Neural crest cell (in vitro differentiated cells): ENCODE measurements at regions not wholly inside any gene's neighbourhood (a gene's known extent, or its start where the extent isn't known, plus 50 kb on each side); places are given as distances from the start of the nearest gene placed in this dataset.

Source experiments
- DNase-seq: peaks from one replicate; pipeline ENCODE4 v3.0.0; 2021; ENCODE audit warnings: low read depth, mixed read lengths, low spot score
- H3K27ac Mint-ChIP-seq: one replicate; pipeline ENCODE4 v1.8.0; 2021; ENCODE audit warnings: mild to moderate bottlenecking, mixed read lengths; ENCODE audit not compliant: unreplicated experiment
- H3K27me3 Mint-ChIP-seq: 2 replicates; pipeline ENCODE4 v1.8.0; 2021; ENCODE audit warnings: low read depth, mild to moderate bottlenecking, mixed read lengths
- H3K36me3 Mint-ChIP-seq: 2 replicates; pipeline ENCODE4 v1.8.0; 2021; ENCODE audit warnings: low read depth, mild to moderate bottlenecking, mixed read lengths
- H3K4me1 Mint-ChIP-seq: 2 replicates; pipeline ENCODE4 v1.8.0; 2021; ENCODE audit warnings: mixed read lengths
- H3K4me3 Mint-ChIP-seq: one replicate; pipeline ENCODE4 v1.8.0; 2021; ENCODE audit warnings: mild to moderate bottlenecking, mixed read lengths
- H3K9me3 Mint-ChIP-seq: 2 replicates; pipeline ENCODE4 v1.8.0; 2021; ENCODE audit warnings: mixed read lengths
- TF ChIP-seq, protein P1 (sequence below): fragments of 200-600 bp; sonication (generic); conservative IDR thresholded peaks from 2 replicates; pipeline ENCODE4 v1.5.0; 2021; ENCODE audit warnings: antibody characterized with exemption, mild to moderate bottlenecking

DNA sequence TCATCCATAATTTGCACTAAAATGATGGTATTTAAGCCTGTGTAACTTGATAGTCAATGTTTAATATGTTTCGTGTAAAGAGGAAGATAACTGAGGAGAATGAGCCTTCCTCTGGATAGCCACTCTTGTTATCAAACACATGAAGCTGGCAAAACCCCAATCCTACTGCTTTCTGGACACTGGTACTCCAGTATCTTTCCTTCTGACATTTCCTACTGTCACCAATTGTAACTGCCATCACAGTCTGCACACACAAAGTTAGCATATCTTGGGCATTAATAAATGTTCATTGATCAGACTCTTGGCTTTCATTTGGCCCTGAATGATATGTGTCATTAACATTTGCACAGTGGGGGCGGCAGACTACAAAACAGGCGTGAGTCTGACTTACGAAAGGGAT, 419.1 kb downstream of the TMA16 start:
- Mint-ChIP-seq H3K4me3 (no peak overlapping the region), H3K27ac (no peak overlapping the region), H3K4me1 (peaks cover 6% of the 10 kb centered on the region), H3K27me3 (no peaks in the 10 kb centered on the region), H3K36me3 (no peaks in the 10 kb centered on the region), H3K9me3 (no peaks in the 10 kb centered on the region)
- no peak for DNase-seq
- TF ChIP-seq, protein P1, sequence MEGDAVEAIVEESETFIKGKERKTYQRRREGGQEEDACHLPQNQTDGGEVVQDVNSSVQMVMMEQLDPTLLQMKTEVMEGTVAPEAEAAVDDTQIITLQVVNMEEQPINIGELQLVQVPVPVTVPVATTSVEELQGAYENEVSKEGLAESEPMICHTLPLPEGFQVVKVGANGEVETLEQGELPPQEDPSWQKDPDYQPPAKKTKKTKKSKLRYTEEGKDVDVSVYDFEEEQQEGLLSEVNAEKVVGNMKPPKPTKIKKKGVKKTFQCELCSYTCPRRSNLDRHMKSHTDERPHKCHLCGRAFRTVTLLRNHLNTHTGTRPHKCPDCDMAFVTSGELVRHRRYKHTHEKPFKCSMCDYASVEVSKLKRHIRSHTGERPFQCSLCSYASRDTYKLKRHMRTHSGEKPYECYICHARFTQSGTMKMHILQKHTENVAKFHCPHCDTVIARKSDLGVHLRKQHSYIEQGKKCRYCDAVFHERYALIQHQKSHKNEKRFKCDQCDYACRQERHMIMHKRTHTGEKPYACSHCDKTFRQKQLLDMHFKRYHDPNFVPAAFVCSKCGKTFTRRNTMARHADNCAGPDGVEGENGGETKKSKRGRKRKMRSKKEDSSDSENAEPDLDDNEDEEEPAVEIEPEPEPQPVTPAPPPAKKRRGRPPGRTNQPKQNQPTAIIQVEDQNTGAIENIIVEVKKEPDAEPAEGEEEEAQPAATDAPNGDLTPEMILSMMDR = no peak

DNA sequence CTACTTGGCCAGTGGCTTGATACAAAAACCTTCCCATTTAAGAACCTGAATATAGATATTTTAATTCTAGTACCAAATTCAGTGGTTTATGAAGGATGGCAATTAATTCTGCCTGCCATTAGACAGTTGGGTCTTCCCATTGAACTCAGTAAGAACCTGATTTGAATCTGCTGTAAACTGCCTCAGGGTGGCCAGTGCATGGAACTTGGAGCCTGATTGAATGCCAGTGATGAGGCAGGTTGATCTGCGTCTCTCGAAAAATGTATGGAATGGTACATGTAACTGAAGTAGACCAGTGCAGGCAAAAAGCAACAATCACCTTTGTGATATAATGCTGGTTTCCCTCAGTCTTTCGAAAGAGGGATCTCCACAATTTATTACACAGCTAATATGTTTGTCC, 421.4 kb downstream of the TMA16 start:
- H3K4me3 Mint-ChIP-seq = no peak overlapping the region
- peaks cover 6% of the 10 kb centered on the region for H3K4me1 Mint-ChIP-seq
- TF ChIP-seq, protein P1 = no peak
- no peaks in the 10 kb centered on the region for H3K36me3 Mint-ChIP-seq
- no peak for DNase-seq
- H3K27ac Mint-ChIP-seq = no peak overlapping the region
- no peaks in the 10 kb centered on the region for H3K9me3 Mint-ChIP-seq
- H3K27me3 Mint-ChIP-seq = no peaks in the 10 kb centered on the region

DNA sequence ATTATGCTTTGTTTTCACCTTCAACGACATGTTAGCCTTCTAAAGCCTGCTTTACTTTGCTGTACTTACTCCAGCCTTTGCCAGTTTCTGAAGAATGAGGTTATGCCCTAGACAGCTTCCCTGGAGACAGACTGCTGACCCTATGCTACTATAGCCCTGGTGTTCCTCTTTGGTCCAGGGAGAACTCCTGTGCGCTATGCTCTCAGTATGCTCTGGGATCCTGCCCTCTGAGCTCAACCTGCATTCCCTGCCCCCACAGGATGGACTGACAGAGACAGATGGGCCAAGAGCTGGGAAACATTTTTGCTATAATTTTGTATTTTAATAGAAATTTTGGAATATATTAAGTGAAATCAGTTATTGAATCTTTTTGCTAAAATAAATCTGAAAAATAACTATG, 425.9 kb downstream of the TMA16 start:
- no peak for DNase-seq
- Mint-ChIP-seq H3K27ac (no peak overlapping the region), H3K36me3 (no peaks in the 10 kb centered on the region), H3K4me1 (no peaks in the 10 kb centered on the region), H3K27me3 (no peaks in the 10 kb centered on the region), H3K4me3 (no peak overlapping the region), H3K9me3 (no peaks in the 10 kb centered on the region)
- TF ChIP-seq, protein P1 = no peak

DNA sequence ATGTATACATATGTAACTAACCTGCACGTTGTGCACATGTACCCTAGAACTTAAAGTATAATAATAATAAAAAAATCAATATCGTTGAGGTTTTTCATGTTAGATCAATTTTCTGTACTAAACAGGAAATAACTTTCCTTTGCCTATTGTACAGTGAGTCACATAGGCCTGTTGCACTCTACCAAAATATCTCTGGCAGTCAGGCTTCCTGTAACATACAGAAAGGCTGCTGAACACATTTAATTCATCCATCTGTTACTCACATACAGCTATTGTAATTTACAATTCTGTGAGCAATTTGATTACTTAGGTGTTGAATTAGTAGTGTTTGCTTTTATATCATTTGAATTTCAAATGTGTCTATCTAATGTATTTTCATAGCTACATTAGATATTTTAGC, 427.8 kb downstream of the TMA16 start:
- H3K9me3 Mint-ChIP-seq = no peaks in the 10 kb centered on the region
- no peaks in the 10 kb centered on the region for H3K27me3 Mint-ChIP-seq
- no peak overlapping the region for H3K27ac Mint-ChIP-seq
- H3K4me1 Mint-ChIP-seq = no peaks in the 10 kb centered on the region
- DNase-seq = no peak
- no peaks in the 10 kb centered on the region for H3K36me3 Mint-ChIP-seq
- no peak overlapping the region for H3K4me3 Mint-ChIP-seq
- TF ChIP-seq, protein P1 = no peak

DNA sequence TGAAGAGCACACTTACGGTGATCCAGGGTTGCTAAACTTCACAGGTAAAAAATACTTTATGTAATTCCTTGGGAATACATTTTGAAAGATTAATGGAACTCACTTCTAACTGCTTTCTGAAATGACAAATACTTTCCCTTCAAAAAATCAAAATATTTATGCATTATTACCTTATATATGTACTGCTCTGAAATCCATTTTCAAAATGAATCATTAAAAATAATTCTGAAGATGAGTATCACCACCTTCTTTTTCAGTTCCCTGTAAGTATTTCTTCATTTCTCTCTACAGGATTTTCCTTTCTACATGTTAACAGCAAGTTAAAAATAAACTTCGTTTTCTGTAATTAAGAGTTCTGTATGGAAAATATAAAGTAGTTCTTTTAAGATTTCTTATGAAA, 428.6 kb downstream of the TMA16 start:
- no peaks in the 10 kb centered on the region for H3K27me3 Mint-ChIP-seq
- no peak for DNase-seq
- TF ChIP-seq, protein P1 = no peak
- no peaks in the 10 kb centered on the region for H3K4me1 Mint-ChIP-seq
- no peaks in the 10 kb centered on the region for H3K36me3 Mint-ChIP-seq
- no peak overlapping the region for H3K27ac Mint-ChIP-seq
- H3K4me3 Mint-ChIP-seq = no peak overlapping the region
- no peaks in the 10 kb centered on the region for H3K9me3 Mint-ChIP-seq

DNA sequence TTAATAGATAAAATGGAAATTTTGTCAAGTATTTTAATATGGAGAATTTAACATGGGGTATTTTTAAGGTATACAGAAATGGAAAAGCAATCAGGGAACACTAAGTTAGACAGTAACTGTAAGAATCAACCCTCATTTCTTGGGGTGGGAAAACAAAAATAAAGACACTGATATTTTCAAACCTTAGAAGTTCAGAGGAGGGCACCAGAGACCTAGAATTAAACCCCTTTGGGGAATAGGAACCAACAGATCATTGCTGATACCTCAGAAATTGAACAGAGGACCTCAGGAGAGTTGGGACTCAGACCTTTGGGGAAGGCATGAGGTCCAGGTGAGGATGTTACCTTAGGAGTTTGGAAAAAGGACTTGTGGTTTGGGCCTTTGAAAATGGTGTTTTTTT, 435.6 kb downstream of the TMA16 start:
- Mint-ChIP-seq H3K9me3 (peaks cover 2% of the 10 kb centered on the region), H3K4me3 (no peak overlapping the region), H3K4me1 (no peaks in the 10 kb centered on the region), H3K36me3 (no peaks in the 10 kb centered on the region), H3K27me3 (no peaks in the 10 kb centered on the region), H3K27ac (no peak overlapping the region)
- no peak for DNase-seq
- TF ChIP-seq, protein P1 = no peak
